ENCODE measurements at regions not wholly inside any gene's neighbourhood (a gene's known extent, or its start where the extent isn't known, plus 50 kb on each side); places are given as distances from the start of the nearest gene placed in this dataset.

DNA sequence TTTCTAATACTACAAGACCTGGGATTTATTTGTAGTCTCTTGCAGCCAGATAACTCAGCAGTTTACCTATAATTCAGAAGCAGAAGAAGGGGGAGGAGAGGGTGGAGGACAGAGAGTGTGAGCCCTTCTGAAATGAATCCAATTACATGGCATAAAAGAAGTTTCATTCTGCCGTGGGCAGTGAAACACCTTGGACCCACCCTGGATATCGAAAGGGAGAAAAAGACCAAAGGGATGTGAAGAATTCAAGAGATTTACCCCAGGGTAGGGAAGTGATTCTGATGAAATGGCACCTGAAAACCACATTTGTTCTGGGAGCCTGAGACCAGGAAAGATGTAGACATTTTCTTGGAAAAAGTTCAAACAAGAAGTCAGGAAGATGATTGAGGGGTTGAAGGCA, 140.9 kb downstream of the NDFIP2 start:
- H3K9me3 ChIP-seq (ENCODE audit: low read depth, low read length, poor library complexity, severe bottlenecking): no peaks in the 10 kb centered on the region
- H3K4me1 ChIP-seq (ENCODE audit: insufficient read depth, low read length, poor library complexity, severe bottlenecking): no peaks in the 10 kb centered on the region
- BruUV-seq (replicated peaks): no TSS peak
- no peaks in the 10 kb centered on the region for H3K27me3 ChIP-seq (replicated peaks; ENCODE audit: insufficient read depth, low read depth, low read length, poor library complexity)
- no peak overlapping the region for H3K27ac ChIP-seq (ENCODE audit: low read depth, low read length, poor library complexity, severe bottlenecking)
- H3K36me3 ChIP-seq (ENCODE audit: insufficient read depth, low read length, poor library complexity, severe bottlenecking): no peaks in the 10 kb centered on the region
- intact Hi-C loops (cut with micrococcal nuclease; ENCODE audit: unreplicated experiment): no loop called here
- ChIA-PET POLR2A (ENCODE audit: low non-redundant PET) (no interaction called here), CTCF (no interaction called here)
- TF ChIP-seq, protein P1, sequence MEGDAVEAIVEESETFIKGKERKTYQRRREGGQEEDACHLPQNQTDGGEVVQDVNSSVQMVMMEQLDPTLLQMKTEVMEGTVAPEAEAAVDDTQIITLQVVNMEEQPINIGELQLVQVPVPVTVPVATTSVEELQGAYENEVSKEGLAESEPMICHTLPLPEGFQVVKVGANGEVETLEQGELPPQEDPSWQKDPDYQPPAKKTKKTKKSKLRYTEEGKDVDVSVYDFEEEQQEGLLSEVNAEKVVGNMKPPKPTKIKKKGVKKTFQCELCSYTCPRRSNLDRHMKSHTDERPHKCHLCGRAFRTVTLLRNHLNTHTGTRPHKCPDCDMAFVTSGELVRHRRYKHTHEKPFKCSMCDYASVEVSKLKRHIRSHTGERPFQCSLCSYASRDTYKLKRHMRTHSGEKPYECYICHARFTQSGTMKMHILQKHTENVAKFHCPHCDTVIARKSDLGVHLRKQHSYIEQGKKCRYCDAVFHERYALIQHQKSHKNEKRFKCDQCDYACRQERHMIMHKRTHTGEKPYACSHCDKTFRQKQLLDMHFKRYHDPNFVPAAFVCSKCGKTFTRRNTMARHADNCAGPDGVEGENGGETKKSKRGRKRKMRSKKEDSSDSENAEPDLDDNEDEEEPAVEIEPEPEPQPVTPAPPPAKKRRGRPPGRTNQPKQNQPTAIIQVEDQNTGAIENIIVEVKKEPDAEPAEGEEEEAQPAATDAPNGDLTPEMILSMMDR (conservative IDR thresholded peaks at IDR 0.05; ENCODE audit: low read depth, low read length): no peak
- no peak for TF ChIP-seq EZH2 (IDR thresholded peaks at IDR 0.05; ENCODE audit: borderline replicate concordance, low read depth, low read length, poor library complexity, severe bottlenecking)
- DNase-seq (ENCODE audit: low spot score): no peak
- no peak overlapping the region for H3K4me3 ChIP-seq (ENCODE audit: low read depth, low read length, poor library complexity, severe bottlenecking)

DNA sequence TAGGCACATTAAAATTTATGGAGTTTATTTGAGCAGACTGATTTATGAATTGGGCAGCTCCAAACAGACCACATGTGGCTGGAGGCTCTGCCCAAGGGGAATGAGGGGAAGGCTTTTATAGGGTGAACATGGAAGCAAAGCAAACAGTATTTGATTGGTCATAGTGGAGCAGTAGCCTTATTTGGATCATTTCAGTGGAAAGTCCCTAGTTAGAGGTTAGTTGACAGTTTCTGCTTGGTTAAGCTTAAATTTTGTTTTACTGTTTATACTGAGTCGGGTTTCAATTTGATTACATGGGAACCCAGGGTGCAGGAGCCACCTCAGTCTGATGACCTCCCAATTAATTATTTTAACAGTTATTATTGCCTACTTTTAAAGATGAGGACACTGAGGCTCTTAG, 140.5 kb downstream of the NDFIP2 start:
- H3K27ac ChIP-seq (ENCODE audit: low read depth, low read length, poor library complexity, severe bottlenecking): no peak overlapping the region
- no peak for DNase-seq (ENCODE audit: low spot score)
- TF ChIP-seq EZH2 (IDR thresholded peaks at IDR 0.05; ENCODE audit: borderline replicate concordance, low read depth, low read length, poor library complexity, severe bottlenecking): no peak
- TF ChIP-seq, protein P1 (conservative IDR thresholded peaks at IDR 0.05; ENCODE audit: low read depth, low read length): no peak
- H3K4me1 ChIP-seq (ENCODE audit: insufficient read depth, low read length, poor library complexity, severe bottlenecking): no peaks in the 10 kb centered on the region
- no peaks in the 10 kb centered on the region for H3K9me3 ChIP-seq (ENCODE audit: low read depth, low read length, poor library complexity, severe bottlenecking)
- no peak overlapping the region for H3K4me3 ChIP-seq (ENCODE audit: low read depth, low read length, poor library complexity, severe bottlenecking)
- POLR2A ChIA-PET (ENCODE audit: low non-redundant PET): no interaction called here
- intact Hi-C loops (cut with micrococcal nuclease; ENCODE audit: unreplicated experiment): no loop called here
- no peaks in the 10 kb centered on the region for H3K36me3 ChIP-seq (ENCODE audit: insufficient read depth, low read length, poor library complexity, severe bottlenecking)
- no TSS peak for BruUV-seq (replicated peaks)
- no peaks in the 10 kb centered on the region for H3K27me3 ChIP-seq (replicated peaks; ENCODE audit: insufficient read depth, low read depth, low read length, poor library complexity)
- CTCF ChIA-PET: no interaction called here

DNA sequence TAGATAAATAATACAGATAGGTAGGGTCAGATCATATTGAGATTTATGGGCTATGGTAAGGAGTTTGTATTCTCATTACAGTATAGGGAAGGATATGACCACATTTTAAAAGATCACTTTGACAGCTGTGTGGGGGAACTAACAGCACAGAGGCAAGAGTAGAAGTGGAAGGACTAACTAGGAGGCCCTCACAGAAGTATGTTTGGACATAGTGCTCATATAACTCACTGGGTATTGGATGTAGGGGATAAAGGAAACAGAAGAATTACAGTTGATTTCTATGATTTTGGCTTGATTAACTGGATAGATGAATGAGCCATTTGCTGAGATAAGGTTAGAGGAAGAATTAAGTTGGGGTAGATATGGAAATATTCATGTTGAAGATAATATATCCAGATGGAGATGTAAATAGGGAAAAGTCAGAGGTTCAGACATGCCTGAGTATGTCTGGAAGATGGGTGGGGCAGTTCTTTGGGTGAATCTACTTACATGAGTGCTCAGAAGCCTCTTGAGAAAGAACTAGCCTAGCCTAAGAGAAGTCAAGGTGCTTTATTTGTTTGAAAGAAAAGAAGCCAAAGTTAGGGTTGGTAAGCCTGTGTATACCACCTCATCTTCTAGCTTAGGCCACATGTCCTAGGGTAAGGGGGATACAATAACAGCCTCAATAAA, 133.4 kb downstream of the NDFIP2 start:
- intact Hi-C loops (cut with micrococcal nuclease; ENCODE audit: unreplicated experiment): no loop called here
- no peaks in the 10 kb centered on the region for H3K36me3 ChIP-seq (ENCODE audit: insufficient read depth, low read length, poor library complexity, severe bottlenecking)
- H3K4me1 ChIP-seq (ENCODE audit: insufficient read depth, low read length, poor library complexity, severe bottlenecking): no peaks in the 10 kb centered on the region
- CTCF ChIA-PET: no interaction called here
- no peak for DNase-seq (ENCODE audit: low spot score)
- no peaks in the 10 kb centered on the region for H3K9me3 ChIP-seq (ENCODE audit: low read depth, low read length, poor library complexity, severe bottlenecking)
- no TSS peak for BruUV-seq (replicated peaks)
- TF ChIP-seq, protein P1 (conservative IDR thresholded peaks at IDR 0.05; ENCODE audit: low read depth, low read length): no peak
- no peak for TF ChIP-seq EZH2 (IDR thresholded peaks at IDR 0.05; ENCODE audit: borderline replicate concordance, low read depth, low read length, poor library complexity, severe bottlenecking)
- H3K27me3 ChIP-seq (replicated peaks; ENCODE audit: insufficient read depth, low read depth, low read length, poor library complexity): no peaks in the 10 kb centered on the region
- POLR2A ChIA-PET (ENCODE audit: low non-redundant PET): no interaction called here
- no peak overlapping the region for H3K27ac ChIP-seq (ENCODE audit: low read depth, low read length, poor library complexity, severe bottlenecking)
- no peak overlapping the region for H3K4me3 ChIP-seq (ENCODE audit: low read depth, low read length, poor library complexity, severe bottlenecking)
